H1 (cell line): ENCODE measurements at regions not wholly inside any gene's neighbourhood (a gene's known extent, or its start where the extent isn't known, plus 50 kb on each side); places are given as distances from the start of the nearest gene placed in this dataset.

Source experiments
- CTCF ChIA-PET: fragments of 300-600 bp; sonication (Branson Sonifier 250); formaldehyde crosslinking; loops from one replicate; lab custom pipeline; 2021; ENCODE audit not compliant: partially characterized antibody; lab: Charles Lee
- POLR2A ChIA-PET: fragments of 300-600 bp; sonication (Branson Sonifier 250); formaldehyde crosslinking; loops from one replicate; lab custom pipeline; 2021; ENCODE audit warnings: inconsistent platforms; ENCODE audit not compliant: partially characterized antibody; lab: Charles Lee
- DNase-seq, 2 experiments: peaks; one replicate each; pipeline versions ENCODE4 v3.0.0 to v3.0.0-alpha.2; 2010 to 2022; ENCODE audit warnings: low spot score in 2 of 2, low read depth in 1 of 2, mixed read lengths in 1 of 2
- FAIRE-seq: peaks from 2 replicates; lab custom pipeline; 2011; peaks lifted over from hg19 to GRCh38; lab: Jason Lieb, UNC
- H2AFZ ChIP-seq: 2 replicates; pipeline ENCODE4 v1.8.1; 2012; ENCODE audit warnings: low read length, inconsistent platforms
- H2AK5ac ChIP-seq: 2 replicates; pipeline ENCODE4 v1.6.1; 2013; ENCODE audit warnings: low read depth, low read length
- H2BK120ac ChIP-seq: replicated peaks from 2 replicates; pipeline ENCODE3; 2013; ENCODE audit warnings: low read depth, low read length, inconsistent platforms
- H2BK12ac ChIP-seq: 2 replicates; pipeline ENCODE4 v1.6.1; 2013; ENCODE audit warnings: low read depth, low read length
- H2BK15ac ChIP-seq: 2 replicates; pipeline ENCODE4 v1.6.1; 2013; ENCODE audit warnings: low read length
- H2BK20ac ChIP-seq: 2 replicates; pipeline ENCODE4 v1.6.1; 2013; ENCODE audit warnings: low read length
- H2BK5ac ChIP-seq: 2 replicates; pipeline ENCODE4 v1.6.1; 2013; ENCODE audit warnings: low read depth, low read length
- H3K14ac ChIP-seq: 2 replicates; pipeline ENCODE4 v1.6.1; 2013; ENCODE audit warnings: inconsistent platforms; ENCODE audit not compliant: insufficient read length
- H3K18ac ChIP-seq: 2 replicates; pipeline ENCODE4 v1.6.1; 2013; ENCODE audit warnings: low read length; ENCODE audit errors: extremely low read depth
- H3K23ac ChIP-seq: 2 replicates; pipeline ENCODE4 v1.6.1; 2013; ENCODE audit warnings: inconsistent platforms; ENCODE audit not compliant: insufficient read length
- H3K23me2 ChIP-seq: 2 replicates; pipeline ENCODE4 v1.6.1; 2013; ENCODE audit warnings: low read depth, low read length
- H3K27ac ChIP-seq: 2 replicates; pipeline ENCODE4 v1.6.1; 2011; ENCODE audit warnings: low read depth, low read length, inconsistent platforms
- H3K27me3 ChIP-seq, 4 experiments: replicated peaks in 1 of 4; 1 replicate in 1 of 4; 2 replicates in 3 of 4; pipeline versions ENCODE4 v1.6.1 to v1.8.1; 2011 to 2013; ENCODE audit warnings: low read length in 3 of 4, mild to moderate bottlenecking in 3 of 4, inconsistent platforms in 2 of 4, mixed read lengths in 2 of 4, moderate library complexity in 1 of 4; ENCODE audit not compliant: control insufficient read depth in 3 of 4, insufficient read depth in 3 of 4; ENCODE audit errors: extremely low read depth in 1 of 4
- H3K36me3 ChIP-seq, 4 experiments: 2 replicates each; pipeline versions ENCODE4 v1.6.1 to v1.8.1; 2011 to 2013; ENCODE audit warnings: mild to moderate bottlenecking in 4 of 4, low read length in 3 of 4, moderate library complexity in 2 of 4, control low read depth in 1 of 4, inconsistent platforms in 1 of 4; ENCODE audit not compliant: insufficient read depth in 4 of 4, control insufficient read depth in 2 of 4
- H3K4ac ChIP-seq: replicated peaks from 2 replicates; pipeline ENCODE3; 2013; ENCODE audit warnings: low read length, low read depth, mixed read lengths, inconsistent platforms; ENCODE audit not compliant: insufficient read length
- H3K4me1 ChIP-seq, 4 experiments: replicated peaks in 1 of 4; 1 replicate in 1 of 4; 2 replicates in 3 of 4; pipeline versions ENCODE4 v1.6.1 to v1.8.1; 2011 to 2013; ENCODE audit warnings: low read length in 3 of 4, inconsistent platforms in 2 of 4, mixed read lengths in 1 of 4; ENCODE audit not compliant: insufficient read depth in 4 of 4, control insufficient read depth in 3 of 4
- H3K4me2 ChIP-seq, 2 experiments: 2 replicates each; pipeline versions ENCODE4 v1.6.1 to v1.8.1; 2011 to 2013; ENCODE audit warnings: low read depth in 2 of 2, low read length in 2 of 2, control low read depth in 1 of 2, inconsistent platforms in 1 of 2, mild to moderate bottlenecking in 1 of 2; ENCODE audit not compliant: insufficient read depth in 1 of 2
- H3K4me3 ChIP-seq, 4 experiments: fragments of 200-600, 300-600 bp in 1 of 4; sonication (generic), shearing (Covaris generic), sonication (Bioruptor Twin) in 1 of 4; 2 replicates each; pipeline versions ENCODE4 v1.5.1 to v1.8.1; 2011 to 2016; ENCODE audit warnings: low read length in 4 of 4, low read depth in 3 of 4, control low read depth in 2 of 4, inconsistent platforms in 2 of 4, mild to moderate bottlenecking in 2 of 4, mixed read lengths in 1 of 4, moderate library complexity in 1 of 4; ENCODE audit not compliant: insufficient read depth in 2 of 4; ENCODE audit errors: extremely low read depth in 1 of 4
- H3K56ac ChIP-seq: replicated peaks from 2 replicates; pipeline ENCODE3; 2013; ENCODE audit warnings: low read depth, mild to moderate bottlenecking, mixed read lengths, low read length, inconsistent platforms; ENCODE audit not compliant: insufficient read length
- H3K79me1 ChIP-seq: 2 replicates; pipeline ENCODE4 v1.6.1; 2013; ENCODE audit warnings: low read depth, low read length, control low read depth
- H3K79me2 ChIP-seq, 2 experiments: 2 replicates each; pipeline versions ENCODE4 v1.6.1 to v1.8.1; 2012 to 2013; ENCODE audit warnings: low read length in 2 of 2, mild to moderate bottlenecking in 2 of 2, inconsistent platforms in 1 of 2; ENCODE audit not compliant: insufficient read depth in 2 of 2, control insufficient read depth in 1 of 2
- H3K9ac ChIP-seq, 4 experiments: replicated peaks in 1 of 4; 1 replicate in 1 of 4; 2 replicates in 3 of 4; pipeline versions ENCODE4 v1.6.1 to v1.8.1; 2011 to 2013; ENCODE audit warnings: low read depth in 3 of 4, low read length in 3 of 4, control low read depth in 2 of 4, mild to moderate bottlenecking in 2 of 4, moderate library complexity in 2 of 4, inconsistent platforms in 1 of 4; ENCODE audit errors: extremely low read depth in 1 of 4
- H3K9me3 ChIP-seq, 2 experiments: 2 replicates each; pipeline versions ENCODE4 v1.6.1 to v1.8.1; 2012 to 2013; ENCODE audit warnings: mild to moderate bottlenecking in 2 of 2, moderate library complexity in 2 of 2, control low read depth in 1 of 2, inconsistent platforms in 1 of 2, low read depth in 1 of 2, low read length in 1 of 2, mixed read lengths in 1 of 2; ENCODE audit not compliant: insufficient read depth in 2 of 2
- H4K20me1 ChIP-seq, 2 experiments: replicated peaks in 1 of 2; 2 replicates each; pipeline versions ENCODE3 to v1.8.1; 2011 to 2013; ENCODE audit warnings: inconsistent platforms in 2 of 2, low read length in 2 of 2, mild to moderate bottlenecking in 1 of 2; ENCODE audit not compliant: insufficient read depth in 2 of 2, control insufficient read depth in 1 of 2
- H4K5ac ChIP-seq: 2 replicates; pipeline ENCODE4 v1.6.1; 2013; ENCODE audit warnings: low read length, low read depth, mixed read lengths, inconsistent platforms; ENCODE audit not compliant: insufficient read length
- H4K8ac ChIP-seq: 2 replicates; pipeline ENCODE4 v1.8.0; 2013; ENCODE audit warnings: mild to moderate bottlenecking, moderate library complexity, low read length, inconsistent platforms; ENCODE audit not compliant: insufficient read depth; ENCODE audit errors: extremely low read depth
- H4K91ac ChIP-seq: replicated peaks from 2 replicates; pipeline ENCODE3; 2013; ENCODE audit warnings: low read length, mixed read lengths, inconsistent platforms; ENCODE audit not compliant: insufficient read length
- ATF3 ChIP-seq: IDR thresholded peaks from 2 replicates; pipeline ENCODE4 v1.6.1; 2011; ENCODE audit warnings: low read depth, mild to moderate bottlenecking, low read length; ENCODE audit not compliant: insufficient read depth
- BCL11A ChIP-seq, 2 experiments: IDR thresholded peaks; one replicate each; pipeline ENCODE4 v1.6.1; 2011; ENCODE audit warnings: low read depth in 2 of 2, low read length in 2 of 2, mild to moderate bottlenecking in 2 of 2
- CBX8 ChIP-seq: fragments of 300-800, 300-1000 bp; sonication (generic); IDR thresholded peaks from 2 replicates; pipeline ENCODE4 v1.7.1; 2016; ENCODE audit warnings: low read depth, low read length, borderline replicate concordance
- CHD2 ChIP-seq: IDR thresholded peaks from 2 replicates; pipeline ENCODE4 v1.6.1; 2012; ENCODE audit warnings: low read length, improper control_type of control experiment
- RNF2 ChIP-seq: fragments of 200-900, 300-1000 bp; sonication (generic); IDR thresholded peaks from 2 replicates; pipeline ENCODE4 v1.7.1; 2016; ENCODE audit warnings: borderline replicate concordance, low read depth, mild to moderate bottlenecking, antibody characterized with exemption, low read length; ENCODE audit not compliant: poor library complexity, severe bottlenecking; ENCODE audit errors: missing control alignments
- TEAD4 ChIP-seq: IDR thresholded peaks from 2 replicates; pipeline ENCODE4 v1.6.1; 2012; ENCODE audit warnings: low read depth, low read length, inconsistent platforms, mixed read lengths
- WGBS, 2 experiments: shearing (Covaris generic) in 1 of 2; methylation state at CpG; one replicate each; pipeline versions ENCODE4 v1.1.6 to v1.1.7; 2013 to 2015; ENCODE audit warnings: low lambda C conversion rate in 2 of 2, mixed read lengths in 2 of 2, inconsistent platforms in 1 of 2, low coverage in 1 of 2, missing lambda C conversion rate in 1 of 2; ENCODE audit not compliant: insufficient replicate concordance in 2 of 2, insufficient coverage in 1 of 2, insufficient read length in 1 of 2; ENCODE audit errors: extremely low coverage in 1 of 2, missing lambda C conversion rate in 1 of 2; 5-methylcytosine and 5-hydroxymethylcytosine counted together

GRCh38 chr22:49674479-49675050 lies 153.1 kb downstream of the BRD1 start:
- H3K4me2 ChIP-seq = no peak overlapping the region
- 90% methylated on average over 6 of the region's 12 CpGs; no CpG with 5 or more reads in 1 of the 2 experiments for WGBS, 2 experiments
- no peak overlapping the region; a peak in 1 of 8 replicates for H3K4me3 ChIP-seq
- H4K91ac ChIP-seq = no peak overlapping the region
- H3K23ac ChIP-seq = no peak overlapping the region
- H2BK5ac ChIP-seq = no peak overlapping the region
- H2BK12ac ChIP-seq = no peak overlapping the region
- no peak overlapping the region for H3K4ac ChIP-seq
- DNase-seq = peak in 1 of 2 experiments; percentile 16
- H3K27me3 ChIP-seq = peaks cover 22 to 39% (median 30%) of the 10 kb centered on the region in 4 experiments
- FAIRE-seq = no peak
- ChIA-PET POLR2A (no interaction called here), CTCF (interaction anchor here (0.6 to 1.2 kb wide), 3 partner anchors 27 to 823 kb away, joined by 3 to 4 read pairs (median 3); no protein-coding TSS in a partner anchor)
- no peak overlapping the region for H3K14ac ChIP-seq
- no peaks in the 10 kb centered on the region for H3K79me1 ChIP-seq
- H2AFZ ChIP-seq = no peak overlapping the region
- H2AK5ac ChIP-seq = no peak overlapping the region
- no peaks in the 10 kb centered on the region for H3K79me2 ChIP-seq
- no peak overlapping the region for H2BK20ac ChIP-seq
- H4K8ac ChIP-seq = no peak overlapping the region; the same call in 1 of the 2 replicates
- no peak overlapping the region for H3K56ac ChIP-seq
- H4K20me1 ChIP-seq = peaks cover 0 to 1% of the 10 kb centered on the region in 2 experiments
- peak overlapping the region; percentile 43 for H2BK120ac ChIP-seq
- no peak overlapping the region for H2BK15ac ChIP-seq
- no peaks in the 10 kb centered on the region; a peak in 1 of 4 replicates for H3K9me3 ChIP-seq
- H3K18ac ChIP-seq = no peak overlapping the region
- H4K5ac ChIP-seq = no peak overlapping the region
- no peak overlapping the region for H3K27ac ChIP-seq
- H3K4me1 ChIP-seq = peaks cover 0 to 16% (median 4%) of the 10 kb centered on the region in 4 experiments
- peaks cover 9% of the 10 kb centered on the region; the same call in 1 of the 2 replicates for H3K23me2 ChIP-seq
- H3K36me3 ChIP-seq = no peaks in the 10 kb centered on the region
- no peak overlapping the region for H3K9ac ChIP-seq
- TF ChIP-seq ATF3 (no peak), RNF2 (no peak), CHD2 (no peak), BCL11A (IDR thresholded peaks at IDR 0.05; ENCODE audit: low read depth in 2 of 2, low read length in 2 of 2) (no peak), TEAD4 (no peak), CBX8 (no peak)
